ENCODE measurements at regions not wholly inside any gene's neighbourhood (a gene's known extent, or its start where the extent isn't known, plus 50 kb on each side); places are given as distances from the start of the nearest gene placed in this dataset.

- no peak for DNase-seq (ENCODE audit: low spot score in 2 of 2)
- Histone ChIP-seq H3K4me1 (no peaks in the 10 kb centered on the region), H3K27me3 (no peaks in the 10 kb centered on the region), H3K4me3 (no peak overlapping the region), H3K27ac (no peak overlapping the region), H3K36me3 (no peaks in the 10 kb centered on the region), H3K9me3 (peaks cover 0 to 6% of the 10 kb centered on the region in 2 donors)
- TF ChIP-seq CTCF (IDR thresholded peaks at IDR 0.05), result no peak
- intact Hi-C loops (cut with DNase I), result no loop called here
These were observed 137.9 kb downstream of the METTL4 start for GRCh38 chr18:2433366-2433765.

- Histone ChIP-seq H3K27me3 (no peaks in the 10 kb centered on the region), H3K4me3 (no peak overlapping the region), H3K9me3 (no peaks in the 10 kb centered on the region), H3K27ac (no peak overlapping the region), H3K4me1 (no peaks in the 10 kb centered on the region), H3K36me3 (no peaks in the 10 kb centered on the region)
- intact Hi-C loops (cut with DNase I), result no loop called here
- no peak for DNase-seq (ENCODE audit: low spot score in 2 of 2)
- TF ChIP-seq CTCF (IDR thresholded peaks at IDR 0.05), result no peak
These were observed 129.8 kb downstream of the METTL4 start for GRCh38 chr18:2441544-2441943.

- Histone ChIP-seq H3K4me1 (no peaks in the 10 kb centered on the region), H3K27me3 (no peaks in the 10 kb centered on the region), H3K27ac (no peak overlapping the region), H3K4me3 (no peak overlapping the region), H3K36me3 (no peaks in the 10 kb centered on the region), H3K9me3 (no peaks in the 10 kb centered on the region)
- no peak for TF ChIP-seq CTCF (IDR thresholded peaks at IDR 0.05)
- DNase-seq (ENCODE audit: low spot score in 2 of 2), result no peak
- intact Hi-C loops (cut with DNase I), result no loop called here
These were observed 129.3 kb downstream of the METTL4 start for GRCh38 chr18:2442006-2442405.

GRCh38 chr18:2442726-2443275 lies 128.5 kb downstream of the METTL4 start:
- DNase-seq (ENCODE audit: low spot score in 2 of 2), result no peak
- Histone ChIP-seq H3K9me3 (no peaks in the 10 kb centered on the region), H3K27ac (no peak overlapping the region), H3K36me3 (no peaks in the 10 kb centered on the region), H3K4me3 (no peak overlapping the region), H3K4me1 (no peaks in the 10 kb centered on the region), H3K27me3 (no peaks in the 10 kb centered on the region)
- intact Hi-C loops (cut with DNase I), result no loop called here
- TF ChIP-seq CTCF (IDR thresholded peaks at IDR 0.05), result no peak

- TF ChIP-seq CTCF (IDR thresholded peaks at IDR 0.05), result no peak
- H3K4me3 ChIP-seq, result no peak overlapping the region
- H3K36me3 ChIP-seq, result no peaks in the 10 kb centered on the region
- no peaks in the 10 kb centered on the region for H3K9me3 ChIP-seq
- no peaks in the 10 kb centered on the region for H3K4me1 ChIP-seq
- H3K27ac ChIP-seq, result no peak overlapping the region
- H3K27me3 ChIP-seq, result no peaks in the 10 kb centered on the region
- DNase-seq (ENCODE audit: low spot score in 2 of 2), result no peak
- intact Hi-C loops (cut with DNase I), result no loop called here
These were observed 127.0 kb downstream of the METTL4 start for GRCh38 chr18:2444201-2444875.

All from ascending aorta (tissue), 2 donors.